ENCODE measurements at regions not wholly inside any gene's neighbourhood (a gene's known extent, or its start where the extent isn't known, plus 50 kb on each side); places are given as distances from the start of the nearest gene placed in this dataset.

DNA sequence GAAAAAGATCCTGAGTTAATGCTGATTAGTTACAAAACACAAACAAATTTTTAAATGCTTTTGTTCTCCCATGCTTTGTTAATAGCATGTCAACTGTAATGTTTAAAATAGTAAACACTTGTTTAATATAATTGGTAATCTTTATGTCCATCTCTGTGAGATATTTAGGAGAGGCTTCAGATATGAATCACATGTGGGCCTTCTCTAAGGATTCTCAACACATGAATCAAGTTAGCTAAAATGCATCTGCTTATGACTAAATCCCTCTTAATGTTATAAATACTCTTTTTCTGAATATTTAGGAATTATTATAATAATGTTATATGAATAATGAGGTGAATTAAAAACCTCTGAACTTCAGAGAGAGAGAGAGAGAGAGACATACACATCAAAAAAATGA lies 345.9 kb upstream of the MANEA start:
- no peak overlapping the region for H3K4me3 Mint-ChIP-seq
- H3K36me3 Mint-ChIP-seq (ENCODE audit: low read depth): no peaks in the 10 kb centered on the region

DNA sequence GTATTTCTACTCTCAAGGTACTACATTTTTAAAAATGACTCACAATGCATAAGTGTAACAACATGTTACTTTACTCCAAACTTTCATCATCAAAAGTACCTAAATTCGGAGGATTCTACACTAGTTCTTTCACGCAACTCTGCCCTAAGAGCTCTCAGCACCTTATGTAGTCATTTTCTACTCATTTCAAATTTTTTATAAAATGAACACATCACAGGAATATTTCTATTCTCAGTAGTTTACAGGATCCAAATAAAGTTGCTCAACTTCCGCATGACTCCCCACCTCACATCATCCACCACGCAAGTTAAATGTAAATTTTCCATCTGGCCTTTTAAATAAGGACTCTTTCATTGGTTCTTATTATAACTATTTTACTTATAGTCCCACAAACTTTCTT lies 344.9 kb upstream of the MANEA start:
- no peak for DNase-seq (ENCODE audit: low spot score)
- no peaks in the 10 kb centered on the region for H3K36me3 Mint-ChIP-seq (ENCODE audit: low read depth)
- no peaks in the 10 kb centered on the region for H3K9me3 Mint-ChIP-seq
- no peak overlapping the region for H3K4me3 Mint-ChIP-seq
- no peaks in the 10 kb centered on the region for H3K27me3 Mint-ChIP-seq (ENCODE audit: insufficient read depth)
- no peak overlapping the region for H3K27ac Mint-ChIP-seq
- no peaks in the 10 kb centered on the region for H3K4me1 Mint-ChIP-seq (ENCODE audit: low read depth)
- intact Hi-C loops (cut with micrococcal nuclease): no loop called here

More for the DNA sequence above, 345.9 kb upstream of the MANEA start:
- H3K4me1 Mint-ChIP-seq (ENCODE audit: low read depth): no peaks in the 10 kb centered on the region
- H3K27ac Mint-ChIP-seq: no peak overlapping the region
- no peaks in the 10 kb centered on the region for H3K27me3 Mint-ChIP-seq (ENCODE audit: insufficient read depth)
- DNase-seq (ENCODE audit: low spot score): no peak
- intact Hi-C loops (cut with micrococcal nuclease): no loop called here
- no peaks in the 10 kb centered on the region for H3K9me3 Mint-ChIP-seq

- intact Hi-C loops (cut with micrococcal nuclease): no loop called here
- Mint-ChIP-seq H3K4me3 (no peak overlapping the region), H3K27ac (no peak overlapping the region), H3K36me3 (ENCODE audit: low read depth) (no peaks in the 10 kb centered on the region), H3K4me1 (ENCODE audit: low read depth) (no peaks in the 10 kb centered on the region), H3K9me3 (no peaks in the 10 kb centered on the region), H3K27me3 (ENCODE audit: insufficient read depth) (no peaks in the 10 kb centered on the region)
- no peak for DNase-seq (ENCODE audit: low spot score)
Observed at GRCh38 chr6:95233879-95234278, 343.5 kb upstream of the MANEA start.

GRCh38 chr6:95240514-95240913 lies 336.8 kb upstream of the MANEA start:
- H3K4me1 Mint-ChIP-seq (ENCODE audit: low read depth): no peaks in the 10 kb centered on the region
- H3K9me3 Mint-ChIP-seq: no peaks in the 10 kb centered on the region
- H3K27ac Mint-ChIP-seq: no peak overlapping the region
- intact Hi-C loops (cut with micrococcal nuclease): no loop called here
- H3K4me3 Mint-ChIP-seq: no peak overlapping the region
- no peak for DNase-seq (ENCODE audit: low spot score)
- H3K36me3 Mint-ChIP-seq (ENCODE audit: low read depth): no peaks in the 10 kb centered on the region
- no peaks in the 10 kb centered on the region for H3K27me3 Mint-ChIP-seq (ENCODE audit: insufficient read depth)

DNA sequence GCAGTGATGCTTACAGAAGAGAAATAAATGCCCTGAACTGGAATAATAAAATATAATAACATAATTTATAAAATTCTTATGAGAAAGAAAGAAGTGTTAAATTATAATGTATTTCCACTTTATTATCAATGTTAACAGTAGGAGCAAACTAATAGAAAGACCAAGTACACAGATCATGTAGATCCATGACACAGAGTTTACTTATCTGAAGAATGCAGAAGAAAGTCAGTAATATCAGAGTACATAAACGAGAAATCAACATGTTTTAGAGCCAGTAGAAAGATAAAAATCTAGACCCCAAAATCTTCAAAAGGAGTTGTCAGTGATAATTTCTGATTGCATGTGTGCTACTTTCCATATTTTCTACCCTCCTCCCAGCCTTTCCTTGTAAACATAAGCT lies 334.8 kb upstream of the MANEA start:
- Mint-ChIP-seq H3K36me3 (ENCODE audit: low read depth) (no peaks in the 10 kb centered on the region), H3K27ac (no peak overlapping the region), H3K4me3 (no peak overlapping the region), H3K4me1 (ENCODE audit: low read depth) (no peaks in the 10 kb centered on the region), H3K9me3 (no peaks in the 10 kb centered on the region), H3K27me3 (ENCODE audit: insufficient read depth) (no peaks in the 10 kb centered on the region)
- intact Hi-C loops (cut with micrococcal nuclease): no loop called here
- no peak for DNase-seq (ENCODE audit: low spot score)

- Mint-ChIP-seq H3K4me1 (ENCODE audit: low read depth) (no peaks in the 10 kb centered on the region), H3K9me3 (no peaks in the 10 kb centered on the region), H3K27me3 (ENCODE audit: insufficient read depth) (no peaks in the 10 kb centered on the region), H3K4me3 (no peak overlapping the region), H3K27ac (no peak overlapping the region), H3K36me3 (ENCODE audit: low read depth) (no peaks in the 10 kb centered on the region)
- DNase-seq (ENCODE audit: low spot score): no peak
- intact Hi-C loops (cut with micrococcal nuclease): no loop called here
Observed at GRCh38 chr6:95243053-95243452, 334.3 kb upstream of the MANEA start.

DNA sequence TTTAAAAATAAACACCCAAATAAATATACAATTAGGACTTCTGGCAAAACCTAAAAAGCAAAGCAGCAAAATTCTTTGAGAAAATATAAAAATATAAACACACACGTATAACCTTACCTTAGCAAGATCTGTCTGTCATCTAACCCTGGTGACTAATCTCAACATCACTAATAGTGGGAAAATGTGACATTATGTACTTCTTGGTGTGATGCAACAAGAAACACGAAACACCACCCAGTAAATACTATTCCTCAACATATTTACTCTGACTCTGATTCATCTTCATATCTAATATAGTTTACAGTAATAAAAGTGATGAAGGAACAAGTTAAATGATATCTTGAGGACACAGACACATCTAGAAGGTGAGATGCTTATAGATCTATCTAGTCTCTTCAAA lies 332.6 kb upstream of the MANEA start:
- Mint-ChIP-seq H3K4me1 (ENCODE audit: low read depth) (no peaks in the 10 kb centered on the region), H3K4me3 (no peak overlapping the region), H3K9me3 (no peaks in the 10 kb centered on the region), H3K27ac (no peak overlapping the region), H3K27me3 (ENCODE audit: insufficient read depth) (no peaks in the 10 kb centered on the region), H3K36me3 (ENCODE audit: low read depth) (no peaks in the 10 kb centered on the region)
- no peak for DNase-seq (ENCODE audit: low spot score)
- intact Hi-C loops (cut with micrococcal nuclease): no loop called here

DNA sequence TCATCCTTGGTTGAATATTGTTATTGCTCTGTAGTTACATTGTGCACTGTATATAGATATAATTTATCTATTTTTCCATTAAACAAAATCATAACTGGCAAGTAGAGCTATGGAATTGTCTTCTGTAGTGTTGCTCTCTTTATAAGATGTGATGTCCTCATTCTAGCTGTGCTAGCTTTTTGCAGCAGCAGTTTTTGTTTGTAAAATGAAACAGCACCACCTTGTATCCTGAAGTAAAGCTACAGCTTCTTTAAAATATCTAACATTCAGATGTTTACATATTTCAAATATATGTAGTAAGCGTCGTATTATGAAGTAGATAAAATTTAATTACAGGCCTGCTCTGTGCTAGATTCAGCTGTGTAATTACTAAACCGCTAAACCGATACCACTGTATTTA lies 328.8 kb upstream of the MANEA start:
- intact Hi-C loops (cut with micrococcal nuclease): no loop called here
- Mint-ChIP-seq H3K9me3 (no peaks in the 10 kb centered on the region), H3K27me3 (ENCODE audit: insufficient read depth) (no peaks in the 10 kb centered on the region), H3K4me1 (ENCODE audit: low read depth) (no peaks in the 10 kb centered on the region), H3K36me3 (ENCODE audit: low read depth) (no peaks in the 10 kb centered on the region), H3K4me3 (no peak overlapping the region), H3K27ac (no peak overlapping the region)
- no peak for DNase-seq (ENCODE audit: low spot score)

DNA sequence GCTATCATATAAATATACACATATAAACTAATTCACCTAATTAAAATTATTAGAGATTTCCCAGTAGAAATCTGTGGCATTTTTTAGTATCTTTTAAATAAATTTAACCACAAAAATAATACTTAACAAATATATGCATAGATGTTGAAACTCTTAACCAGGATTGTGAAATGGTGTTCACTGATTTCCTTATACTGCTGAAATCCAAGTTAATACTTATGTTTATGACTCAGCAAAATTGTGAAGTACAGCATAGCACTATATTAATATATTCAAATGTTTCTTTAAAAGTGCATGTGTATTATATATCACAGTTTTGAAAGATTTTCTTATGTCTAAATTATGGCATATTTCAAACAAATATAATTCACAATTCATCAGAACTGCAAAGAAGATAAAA lies 328.2 kb upstream of the MANEA start:
- no peak overlapping the region for H3K4me3 Mint-ChIP-seq
- DNase-seq (ENCODE audit: low spot score): no peak
- no peak overlapping the region for H3K27ac Mint-ChIP-seq
- no peaks in the 10 kb centered on the region for H3K27me3 Mint-ChIP-seq (ENCODE audit: insufficient read depth)
- intact Hi-C loops (cut with micrococcal nuclease): no loop called here
- no peaks in the 10 kb centered on the region for H3K9me3 Mint-ChIP-seq
- no peaks in the 10 kb centered on the region for H3K36me3 Mint-ChIP-seq (ENCODE audit: low read depth)
- no peaks in the 10 kb centered on the region for H3K4me1 Mint-ChIP-seq (ENCODE audit: low read depth)

GRCh38 chr6:95249661-95250060 lies 327.7 kb upstream of the MANEA start:
- no peaks in the 10 kb centered on the region for H3K27me3 Mint-ChIP-seq (ENCODE audit: insufficient read depth)

DNA sequence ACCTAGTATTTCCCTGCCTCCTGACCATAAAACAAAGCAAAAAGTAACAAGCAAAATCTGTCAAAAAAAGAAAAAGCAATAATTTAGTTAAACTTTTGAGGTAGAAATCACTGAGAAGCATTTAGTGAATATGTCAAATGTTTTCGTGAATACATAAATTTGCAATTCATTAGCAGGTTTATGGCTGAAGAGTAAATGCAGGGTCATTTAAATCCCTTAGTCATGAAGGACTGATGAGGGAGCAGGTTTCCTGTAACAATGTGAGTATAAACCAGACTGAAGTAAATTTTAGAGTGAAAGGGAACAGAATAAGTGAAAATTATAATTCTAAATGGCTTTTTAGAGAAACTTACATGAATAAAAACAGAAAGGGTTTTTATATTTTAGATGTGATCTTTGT lies 313.5 kb upstream of the MANEA start:
- H3K4me3 Mint-ChIP-seq: no peak overlapping the region

More at GRCh38 chr6:95249661-95250060, 327.7 kb upstream of the MANEA start:
- Mint-ChIP-seq H3K4me1 (ENCODE audit: low read depth) (no peaks in the 10 kb centered on the region), H3K27ac (no peak overlapping the region), H3K9me3 (no peaks in the 10 kb centered on the region), H3K4me3 (no peak overlapping the region), H3K36me3 (ENCODE audit: low read depth) (no peaks in the 10 kb centered on the region)
- DNase-seq (ENCODE audit: low spot score): no peak
- intact Hi-C loops (cut with micrococcal nuclease): no loop called here

GRCh38 chr6:95266537-95267258 lies 310.6 kb upstream of the MANEA start:
- no peak for DNase-seq (ENCODE audit: low spot score)
- Mint-ChIP-seq H3K27me3 (ENCODE audit: insufficient read depth) (no peaks in the 10 kb centered on the region), H3K9me3 (no peaks in the 10 kb centered on the region), H3K36me3 (ENCODE audit: low read depth) (no peaks in the 10 kb centered on the region), H3K4me3 (no peak overlapping the region), H3K27ac (no peak overlapping the region), H3K4me1 (ENCODE audit: low read depth) (no peaks in the 10 kb centered on the region)
- intact Hi-C loops (cut with micrococcal nuclease): no loop called here

More for the DNA sequence above, 313.5 kb upstream of the MANEA start:
- no peaks in the 10 kb centered on the region for H3K4me1 Mint-ChIP-seq (ENCODE audit: low read depth)
- H3K36me3 Mint-ChIP-seq (ENCODE audit: low read depth): no peaks in the 10 kb centered on the region
- intact Hi-C loops (cut with micrococcal nuclease): no loop called here
- no peak overlapping the region for H3K27ac Mint-ChIP-seq
- H3K9me3 Mint-ChIP-seq: no peaks in the 10 kb centered on the region
- H3K27me3 Mint-ChIP-seq (ENCODE audit: insufficient read depth): no peaks in the 10 kb centered on the region
- DNase-seq (ENCODE audit: low spot score): no peak

DNA sequence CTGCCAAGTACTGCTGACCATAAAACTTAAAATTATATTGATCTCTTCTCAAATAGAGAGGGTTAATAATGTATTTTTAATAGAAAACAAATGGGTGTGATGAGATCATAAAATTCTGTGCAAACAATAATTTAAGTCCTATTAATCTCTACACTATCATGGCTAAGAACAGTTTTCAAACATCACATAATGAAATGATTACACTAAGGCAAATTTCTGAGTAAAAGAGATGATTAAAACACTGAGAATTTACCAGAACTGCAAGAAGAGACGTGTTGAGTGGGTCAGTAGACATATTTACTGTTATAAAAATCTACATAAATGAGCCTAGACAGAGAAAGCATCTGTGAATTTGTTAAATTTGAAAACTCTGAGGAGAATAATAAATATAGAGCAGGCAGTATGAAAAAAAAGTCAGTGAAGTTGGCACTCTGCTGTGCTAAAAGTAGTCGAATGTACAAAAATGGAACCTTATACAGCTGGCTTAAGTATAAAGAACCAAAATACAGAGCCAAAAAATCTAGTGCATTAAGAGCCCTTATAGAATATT lies 302.6 kb upstream of the MANEA start:
- DNase-seq (ENCODE audit: low spot score): no peak
- Mint-ChIP-seq H3K9me3 (no peaks in the 10 kb centered on the region), H3K27ac (no peak overlapping the region), H3K36me3 (ENCODE audit: low read depth) (no peaks in the 10 kb centered on the region), H3K4me1 (ENCODE audit: low read depth) (no peaks in the 10 kb centered on the region), H3K27me3 (ENCODE audit: insufficient read depth) (no peaks in the 10 kb centered on the region), H3K4me3 (no peak overlapping the region)
- intact Hi-C loops (cut with micrococcal nuclease): no loop called here

DNA sequence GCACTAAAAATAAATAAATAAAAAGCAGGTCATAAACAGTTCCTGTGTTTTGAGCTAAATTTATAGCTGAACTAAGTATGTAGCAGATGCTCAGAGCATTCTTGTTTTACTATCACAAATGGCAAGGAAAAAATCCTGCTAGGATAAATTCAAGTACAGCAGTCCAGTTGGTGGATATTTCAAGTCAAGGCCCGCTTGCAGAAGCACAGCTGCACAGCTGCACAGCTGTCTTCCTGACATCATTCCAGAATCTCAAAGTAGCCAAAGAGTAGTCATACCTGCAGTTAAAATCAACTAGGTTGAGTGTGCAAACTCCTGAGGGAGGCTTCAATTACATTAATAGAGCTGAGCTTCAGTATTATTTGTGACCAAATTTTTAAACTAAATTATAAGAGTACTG lies 297.7 kb upstream of the MANEA start:
- no peak overlapping the region for H3K4me3 Mint-ChIP-seq
- intact Hi-C loops (cut with micrococcal nuclease): no loop called here

More for the DNA sequence above, 297.7 kb upstream of the MANEA start:
- no peaks in the 10 kb centered on the region for H3K4me1 Mint-ChIP-seq (ENCODE audit: low read depth)
- no peak for DNase-seq (ENCODE audit: low spot score)
- no peak overlapping the region for H3K27ac Mint-ChIP-seq
- H3K9me3 Mint-ChIP-seq: no peaks in the 10 kb centered on the region
- H3K36me3 Mint-ChIP-seq (ENCODE audit: low read depth): no peaks in the 10 kb centered on the region
- no peaks in the 10 kb centered on the region for H3K27me3 Mint-ChIP-seq (ENCODE audit: insufficient read depth)
